Sciatic nerve (tissue), 2 donors: ENCODE measurements at regions not wholly inside any gene's neighbourhood (a gene's known extent, or its start where the extent isn't known, plus 50 kb on each side); places are given as distances from the start of the nearest gene placed in this dataset.
A peak's percentile ranks its signal among the peaks of the same experiment; 100 is the strongest.

Experiments used
- ATAC-seq: fragments of 200-7000 bp; cut with Tn5 transposase; one replicate; pipeline ENCODE4 v1.9.1; 2020; ENCODE audit warnings: mild to moderate bottlenecking, moderate library complexity
- DNase-seq: peaks from one replicate; pipeline ENCODE4 v3.0.0-alpha.2; 2020; ENCODE audit warnings: low spot score
- intact Hi-C: fragments of 100-400 bp; cut with DNase I; formaldehyde crosslinking; loops from one replicate; pipeline ENCODE4 v1.14.2; 2022
- donor health status: DM: no; HTN: no; CAD: no.
- donor health status: DM: no; HTN: no; CAD: no.

DNA sequence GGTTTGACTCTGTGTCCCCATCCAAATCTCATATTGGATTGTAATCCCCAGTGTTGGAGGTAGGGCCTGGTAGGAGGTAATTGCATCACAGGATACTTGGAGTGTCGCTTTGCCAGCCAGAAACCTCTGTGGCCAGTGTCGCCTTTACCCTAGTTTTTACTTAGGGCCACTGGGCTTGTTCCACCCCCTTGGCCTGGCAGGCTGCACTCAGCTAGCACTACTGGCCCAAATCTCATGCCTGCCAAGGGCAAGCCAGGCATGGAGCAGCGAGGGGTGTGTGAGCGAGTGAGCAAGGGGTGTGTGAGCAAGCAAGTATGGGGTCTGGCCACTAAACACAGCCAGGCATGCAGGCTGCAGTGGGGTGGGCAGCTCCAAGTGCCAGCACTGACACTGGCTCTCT, 178.7 kb upstream of the MGAT5 start:
- peak; percentile 27 for ATAC-seq
- intact Hi-C loops, result no loop called here

GRCh38 chr2:134078354-134078753, 175.5 kb upstream of the MGAT5 start:
- intact Hi-C loops, result no loop called here
- DNase-seq, result no peak
- ATAC-seq, result peak; percentile 48

More for the DNA sequence above, 178.7 kb upstream of the MGAT5 start:
- DNase-seq, result no peak

- intact Hi-C loops, result no loop called here
- ATAC-seq, result no peak
- no peak for DNase-seq
Measured at GRCh38 chr2:134079373-134079772, 174.5 kb upstream of the MGAT5 start.

DNA sequence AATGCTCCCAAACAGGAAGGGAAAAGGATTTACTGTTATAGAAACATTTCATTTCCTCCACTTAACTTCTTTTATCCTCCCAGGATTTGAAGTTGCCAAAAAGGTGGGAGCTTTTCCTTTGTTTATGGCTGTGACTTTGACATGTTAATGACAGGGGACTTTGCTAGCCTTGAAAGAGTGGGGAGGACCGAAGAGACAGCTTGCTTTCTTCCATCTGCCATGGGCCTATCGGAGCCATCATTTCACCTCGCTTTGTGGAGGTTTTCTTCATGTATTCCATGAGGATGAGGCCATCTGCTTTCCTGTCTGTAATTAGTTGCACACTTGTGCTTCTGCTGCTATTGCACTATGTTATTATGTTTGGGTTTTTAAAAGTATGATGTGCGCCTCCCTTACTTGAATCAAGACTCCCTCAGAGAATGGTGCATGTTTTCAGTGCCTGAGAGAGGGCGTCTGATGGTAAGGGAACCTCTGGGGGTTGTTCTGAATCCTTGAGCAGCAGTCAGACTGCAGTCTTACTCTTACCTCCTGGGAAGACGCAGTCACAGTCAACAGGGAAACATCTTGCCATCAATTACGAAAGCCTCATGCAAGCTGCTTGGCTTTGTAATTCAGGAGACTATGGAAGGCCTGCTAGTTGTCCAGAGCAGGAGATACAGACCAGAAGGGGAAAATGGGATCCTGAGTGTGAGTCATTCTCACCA, 173.3 kb upstream of the MGAT5 start:
- intact Hi-C loops, result no loop called here
- DNase-seq (no peak), ATAC-seq (no peak)

DNA sequence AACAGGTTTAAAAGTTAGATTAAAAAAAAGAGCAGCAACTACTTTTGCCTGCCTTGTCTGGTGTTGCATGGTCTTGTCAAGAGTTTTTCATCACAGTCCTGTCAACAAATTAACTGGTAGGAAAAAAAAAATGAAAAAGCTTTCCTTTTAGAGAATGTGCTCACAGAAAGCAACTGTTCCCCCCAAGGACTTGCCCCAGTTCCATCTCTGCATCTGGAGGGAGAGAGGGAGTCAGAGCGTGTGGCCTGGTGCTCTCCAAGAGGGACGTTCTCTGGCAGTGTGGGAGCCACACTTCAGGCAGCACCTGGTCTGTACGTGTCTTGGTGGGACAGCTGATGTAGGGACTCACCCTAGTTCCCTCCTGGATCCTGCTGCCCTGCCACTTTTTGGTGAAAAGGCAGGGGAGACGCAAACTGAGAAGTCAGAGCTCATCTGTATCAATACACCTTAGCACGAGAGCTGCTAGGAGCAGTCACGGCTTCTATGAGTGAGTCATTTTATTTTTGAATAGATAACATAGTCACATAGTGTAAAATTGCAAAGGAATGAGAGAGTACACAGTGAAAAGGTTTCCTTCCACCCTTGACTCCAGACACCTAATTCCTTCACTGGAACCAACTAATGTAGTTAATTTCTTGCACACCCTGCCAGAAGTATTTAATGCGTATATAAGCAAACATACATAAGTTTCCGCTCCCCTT, 172.5 kb upstream of the MGAT5 start:
- DNase-seq (no peak), ATAC-seq (peak; percentile 56)
- intact Hi-C loops, result no loop called here

DNA sequence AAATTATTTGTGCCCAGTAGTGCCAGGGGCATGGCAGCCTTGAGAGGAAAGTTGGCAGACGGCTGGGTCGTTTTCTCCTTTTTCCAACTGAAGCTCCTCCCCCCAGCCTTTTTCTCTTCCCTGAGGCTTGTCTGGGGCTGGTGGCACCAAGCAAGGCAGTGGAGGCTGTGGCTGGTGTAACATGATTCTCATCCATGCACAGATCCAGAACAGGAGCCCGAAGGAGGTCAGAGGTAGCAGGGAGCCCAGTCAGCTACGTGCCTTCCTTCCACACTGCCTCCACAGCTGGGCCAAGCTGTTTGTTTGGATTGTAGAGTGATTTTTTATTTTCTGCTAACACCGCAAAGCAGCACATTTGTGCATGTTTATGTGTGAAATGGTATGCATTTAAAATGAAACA, 170.3 kb upstream of the MGAT5 start:
- no peak for ATAC-seq

GRCh38 chr2:134086594-134087219, 167.2 kb upstream of the MGAT5 start:
- no peak for DNase-seq
- ATAC-seq, result no peak
- intact Hi-C loops, result no loop called here

More for the DNA sequence above, 170.3 kb upstream of the MGAT5 start:
- intact Hi-C loops, result no loop called here
- no peak for DNase-seq

- DNase-seq, result no peak
- no peak for ATAC-seq
- intact Hi-C loops, result no loop called here
Measured at GRCh38 chr2:134087371-134087921, 166.4 kb upstream of the MGAT5 start.

DNA sequence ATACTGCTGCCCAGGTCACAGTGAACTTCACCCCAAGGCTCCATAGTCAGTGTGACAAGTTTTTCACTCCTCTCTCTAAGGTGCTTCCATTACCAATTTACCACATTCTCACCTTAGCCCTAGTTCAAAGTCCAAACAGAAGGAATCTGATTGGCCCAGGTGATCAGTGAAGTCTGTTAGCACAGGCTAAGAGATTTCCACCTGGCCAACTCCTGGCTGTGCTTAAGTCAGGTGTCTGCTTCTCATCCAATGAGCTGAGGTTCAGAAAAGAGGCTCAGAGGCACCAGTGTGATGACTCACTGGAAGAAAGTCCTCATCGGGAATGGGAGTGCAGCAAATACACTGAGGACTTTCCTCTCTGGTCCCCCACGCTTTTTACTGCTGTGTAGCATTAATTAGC, 164.4 kb upstream of the MGAT5 start:
- no peak for ATAC-seq
- no peak for DNase-seq
- intact Hi-C loops, result no loop called here

DNA sequence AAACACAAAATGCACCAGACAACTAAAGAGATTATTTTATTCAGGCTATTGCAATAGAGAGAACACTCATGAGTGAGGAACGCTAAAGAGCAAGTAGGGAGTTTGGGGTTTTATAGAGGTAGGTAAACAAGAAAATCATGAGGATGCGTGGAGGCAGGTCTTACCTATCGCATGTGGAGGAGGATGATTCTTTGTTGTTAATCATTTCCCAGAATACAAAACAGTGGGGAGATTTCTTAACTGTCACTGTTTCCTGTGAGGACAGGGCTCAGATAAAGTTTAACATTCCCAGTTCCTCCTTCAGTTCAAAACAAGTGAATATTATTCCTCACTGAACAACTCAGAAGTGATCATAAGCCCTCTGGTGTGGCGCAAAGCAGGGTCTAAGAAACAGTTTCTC, 156.1 kb upstream of the MGAT5 start:
- intact Hi-C loops, result no loop called here
- no peak for ATAC-seq

GRCh38 chr2:134098321-134098720, 155.6 kb upstream of the MGAT5 start:
- intact Hi-C loops, result no loop called here
- ATAC-seq (peak; percentile 61), DNase-seq (no peak)

More for the DNA sequence above, 156.1 kb upstream of the MGAT5 start:
- DNase-seq, result no peak

- intact Hi-C loops, result no loop called here
- DNase-seq, result no peak
- peak; percentile 81 for ATAC-seq
Measured at GRCh38 chr2:134099273-134099672, 154.6 kb upstream of the MGAT5 start.

DNA sequence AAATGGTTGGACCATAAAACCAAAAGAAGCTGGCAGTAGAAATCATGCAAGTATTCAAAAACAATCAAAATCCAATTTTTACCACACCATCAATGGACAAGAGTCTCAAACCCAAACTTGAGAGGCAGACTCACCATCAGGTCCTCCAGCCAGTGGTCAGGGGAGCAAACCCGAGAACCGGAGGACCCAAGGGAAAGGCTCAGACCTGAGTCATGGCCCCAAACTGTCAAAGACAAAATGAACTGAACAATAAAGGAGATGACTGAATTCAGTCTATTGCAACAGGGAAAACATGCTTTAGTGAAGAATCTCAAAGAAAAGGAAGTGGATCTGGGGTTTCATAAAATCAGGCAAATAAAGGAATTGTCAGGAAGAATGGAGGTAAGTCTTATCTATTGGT, 150.7 kb upstream of the MGAT5 start:
- intact Hi-C loops, result no loop called here
- ATAC-seq (no peak), DNase-seq (no peak)

GRCh38 chr2:134104754-134105153, 149.1 kb upstream of the MGAT5 start:
- no peak for DNase-seq
- intact Hi-C loops, result no loop called here
- ATAC-seq, result no peak

- no peak for ATAC-seq
- no peak for DNase-seq
- intact Hi-C loops, result no loop called here
Measured at GRCh38 chr2:134107402-134107801, 146.5 kb upstream of the MGAT5 start.

DNA sequence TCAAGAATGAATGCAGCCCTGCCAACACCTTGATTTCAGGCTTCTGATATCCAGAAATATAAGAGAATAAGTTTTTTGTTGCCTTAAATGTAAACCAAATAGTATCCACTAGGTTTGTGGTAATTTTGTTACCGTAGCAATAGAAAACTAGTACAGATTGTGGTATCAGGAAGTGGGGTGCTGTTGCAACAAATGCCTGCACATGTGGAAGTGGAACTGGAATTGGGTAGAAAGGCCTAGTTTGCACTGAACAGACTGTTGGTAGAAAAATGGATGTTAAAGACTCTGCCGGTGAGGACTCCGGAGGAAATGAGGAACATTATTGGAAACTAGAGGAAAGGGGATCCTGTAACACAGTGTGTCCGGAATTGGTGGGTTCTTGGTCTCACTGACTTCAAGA, 145.8 kb upstream of the MGAT5 start:
- DNase-seq, result no peak
- ATAC-seq, result peak; percentile 52
- intact Hi-C loops, result no loop called here

GRCh38 chr2:134109246-134109645, 144.6 kb upstream of the MGAT5 start:
- DNase-seq, result no peak

DNA sequence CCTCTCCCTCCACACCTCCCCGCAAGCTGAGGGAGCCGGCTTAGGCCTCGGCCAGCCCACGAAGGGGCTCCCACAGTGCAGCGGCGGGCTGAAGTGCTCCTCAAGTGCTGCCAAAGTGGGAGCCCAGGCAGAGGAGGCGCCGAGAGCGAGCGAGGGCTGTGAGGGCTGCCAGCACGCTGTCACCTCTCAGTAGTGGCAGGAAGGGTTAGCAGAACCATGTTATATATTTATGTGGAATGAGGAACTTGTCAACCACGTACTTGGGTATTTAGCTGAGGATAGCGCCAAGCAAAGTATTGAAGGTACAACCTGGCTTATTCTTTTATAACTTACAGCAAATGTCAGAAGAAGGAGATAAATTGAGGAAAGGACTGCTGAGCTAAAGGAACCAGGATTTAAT, 144.1 kb upstream of the MGAT5 start:
- no peak for ATAC-seq
- intact Hi-C loops, result no loop called here

More at GRCh38 chr2:134109246-134109645, 144.6 kb upstream of the MGAT5 start:
- intact Hi-C loops, result no loop called here
- no peak for ATAC-seq

DNA sequence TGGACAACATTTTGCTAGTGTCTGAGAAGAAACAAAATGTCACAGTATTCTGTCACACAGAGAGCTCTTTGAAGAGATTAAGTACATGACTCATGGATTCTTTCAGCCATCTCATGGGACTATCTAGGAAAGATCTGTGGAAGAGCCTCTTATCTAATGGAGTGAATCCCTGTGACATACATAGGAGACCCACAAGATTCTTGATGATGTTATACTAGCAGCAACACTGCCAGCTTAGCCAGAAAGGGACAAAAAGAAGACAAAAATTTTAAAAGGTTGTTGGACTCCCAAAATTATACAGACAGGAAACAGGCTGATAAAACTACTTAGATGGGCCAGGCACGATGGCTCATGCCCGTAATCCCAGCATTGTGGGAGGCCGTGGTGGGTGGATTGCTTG, 143.3 kb upstream of the MGAT5 start:
- ATAC-seq, result no peak

More for the DNA sequence above, 144.1 kb upstream of the MGAT5 start:
- DNase-seq, result no peak

DNA sequence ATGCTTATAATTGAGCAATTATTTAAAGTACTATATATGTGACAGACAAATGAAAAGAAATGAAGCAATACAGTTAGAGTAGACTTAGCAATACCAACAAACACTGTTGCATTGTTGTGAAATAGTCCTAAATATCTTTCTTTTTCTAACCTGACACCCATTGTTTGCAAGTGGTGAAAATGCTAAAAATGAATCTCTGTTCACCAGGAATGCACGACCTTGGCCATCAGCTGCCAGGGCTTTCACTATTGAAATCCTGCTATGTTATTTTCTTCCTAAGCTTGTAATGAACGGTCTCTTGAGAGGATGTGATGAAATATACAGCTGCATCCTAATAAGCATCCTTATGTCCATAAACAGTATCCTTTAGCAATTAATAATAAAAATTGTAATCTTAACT, 136.2 kb upstream of the MGAT5 start:
- no peak for ATAC-seq
- intact Hi-C loops, result no loop called here
- no peak for DNase-seq

More for the DNA sequence above, 143.3 kb upstream of the MGAT5 start:
- intact Hi-C loops, result no loop called here
- no peak for DNase-seq
